ENCODE measurements at regions not wholly inside any gene's neighbourhood (a gene's known extent, or its start where the extent isn't known, plus 50 kb on each side); places are given as distances from the start of the nearest gene placed in this dataset.

DNA sequence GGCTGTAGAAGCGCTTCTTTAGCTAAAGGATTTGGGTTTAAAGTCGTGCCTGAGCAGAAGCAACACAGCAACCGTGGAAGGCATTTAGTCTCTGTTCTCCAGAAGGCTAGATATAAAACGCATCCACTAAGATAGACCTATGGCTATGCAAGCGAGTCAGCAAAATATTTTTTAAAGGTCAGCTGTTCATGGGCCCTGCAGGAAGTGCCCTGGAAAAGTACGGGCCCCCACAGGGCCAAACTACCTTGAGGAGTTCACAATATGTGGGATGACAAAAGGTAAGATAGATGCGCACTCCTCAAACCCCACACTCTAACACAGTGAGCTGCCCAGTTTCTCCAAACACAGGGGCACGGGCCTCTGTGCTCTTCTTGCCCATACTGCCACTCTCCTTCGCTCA, 261.6 kb downstream of the VPS13C start:
- in situ Hi-C loops (cut with MboI): no loop called here
- DNase-seq: no peak
- Histone ChIP-seq H3K4me2 (ENCODE audit: unreplicated experiment) (no peak overlapping the region), H3K9me2 (ENCODE audit: insufficient read depth) (no peaks in the 10 kb centered on the region), H3K9ac (no peak overlapping the region), H3K79me2 (ENCODE audit: insufficient read depth) (no peaks in the 10 kb centered on the region), H3K36me3 (ENCODE audit: low read depth) (no peaks in the 10 kb centered on the region), H3K4me1 (ENCODE audit: insufficient read depth) (no peaks in the 10 kb centered on the region), H3K9me3 (ENCODE audit: low read depth) (no peaks in the 10 kb centered on the region), H3K4me3 (no peak overlapping the region), H3K27ac (no peak overlapping the region), H4K20me1 (ENCODE audit: insufficient read depth) (no peaks in the 10 kb centered on the region), H3F3A (ENCODE audit: insufficient read depth) (no peaks in the 10 kb centered on the region), H3K27me3 (replicated peaks; ENCODE audit: insufficient read depth) (peaks cover 10% of the 10 kb centered on the region), H2AFZ (no peak overlapping the region)
- WGBS, 2 experiments (ENCODE audit: low coverage in 1 of 2, low lambda C conversion rate in 2 of 2, missing lambda C conversion rate in 2 of 2): 48 to 55% methylated on average over 9 of the region's 9 CpGs
- TF ChIP-seq EZH2 (IDR thresholded peaks at IDR 0.05; ENCODE audit: insufficient read depth, poor library complexity, severe bottlenecking): no peak
- TF ChIP-seq EZH2phosphoT487 (IDR thresholded peaks at IDR 0.05; ENCODE audit: insufficient read depth, low read depth): no peak

DNA sequence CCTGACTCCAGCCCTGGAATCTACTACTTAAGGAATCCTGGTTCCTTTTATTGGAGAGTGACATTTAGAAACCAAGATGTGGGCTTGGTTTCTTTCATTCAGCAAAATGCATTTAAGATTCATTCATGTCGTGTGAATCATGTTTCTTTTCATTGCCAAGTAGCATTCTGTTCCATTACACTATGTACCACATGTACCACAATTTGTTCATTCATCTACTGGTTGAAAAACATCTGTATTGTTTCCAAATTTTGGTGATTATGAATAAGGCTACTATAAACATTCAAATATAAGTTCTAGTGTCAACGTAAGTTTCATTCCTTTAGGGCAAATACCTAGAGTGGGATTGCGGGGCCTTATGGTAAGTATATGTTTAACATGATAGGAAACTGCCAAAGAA, 264.2 kb downstream of the VPS13C start:
- Histone ChIP-seq H3K4me1 (ENCODE audit: insufficient read depth) (no peaks in the 10 kb centered on the region), H3K27ac (no peak overlapping the region), H3K27me3 (replicated peaks; ENCODE audit: insufficient read depth) (peaks cover 10% of the 10 kb centered on the region), H3K9ac (no peak overlapping the region), H3K36me3 (ENCODE audit: low read depth) (no peaks in the 10 kb centered on the region), H3K9me3 (ENCODE audit: low read depth) (no peaks in the 10 kb centered on the region), H2AFZ (no peak overlapping the region), H3K9me2 (ENCODE audit: insufficient read depth) (no peaks in the 10 kb centered on the region), H3F3A (ENCODE audit: insufficient read depth) (no peaks in the 10 kb centered on the region), H4K20me1 (ENCODE audit: insufficient read depth) (no peaks in the 10 kb centered on the region), H3K4me2 (ENCODE audit: unreplicated experiment) (no peak overlapping the region), H3K79me2 (ENCODE audit: insufficient read depth) (no peaks in the 10 kb centered on the region), H3K4me3 (no peak overlapping the region)
- 29 to 33% methylated on average over 3 of the region's 3 CpGs for WGBS, 2 experiments (ENCODE audit: low coverage in 1 of 2, low lambda C conversion rate in 2 of 2, missing lambda C conversion rate in 2 of 2)
- peak; percentile 44 for DNase-seq
- in situ Hi-C loops (cut with MboI): no loop called here
- TF ChIP-seq EZH2 (IDR thresholded peaks at IDR 0.05; ENCODE audit: insufficient read depth, poor library complexity, severe bottlenecking): no peak
- no peak for TF ChIP-seq EZH2phosphoT487 (IDR thresholded peaks at IDR 0.05; ENCODE audit: insufficient read depth, low read depth)

DNA sequence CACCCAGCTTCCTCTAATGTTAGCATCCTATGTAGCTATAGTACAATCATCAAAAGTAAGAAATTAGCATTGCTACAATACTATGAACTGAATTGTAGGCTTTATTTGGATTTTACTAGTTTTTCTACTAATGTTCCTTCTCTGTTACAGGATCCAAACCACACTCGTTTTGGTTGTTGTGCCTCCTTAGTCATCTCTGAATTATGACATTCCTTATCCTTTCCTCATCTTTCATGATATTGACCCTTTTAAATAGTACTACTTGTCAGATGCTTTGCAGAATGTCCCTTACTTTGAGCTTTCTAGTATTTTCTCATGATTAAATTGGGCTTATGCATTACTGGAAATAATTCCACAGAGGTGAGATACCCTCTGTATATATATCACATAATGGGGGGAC, 265.4 kb downstream of the VPS13C start:
- TF ChIP-seq EZH2phosphoT487 (IDR thresholded peaks at IDR 0.05; ENCODE audit: insufficient read depth, low read depth) (no peak), EZH2 (IDR thresholded peaks at IDR 0.05; ENCODE audit: insufficient read depth, poor library complexity, severe bottlenecking) (no peak)
- no peaks in the 10 kb centered on the region for H3F3A ChIP-seq (ENCODE audit: insufficient read depth)
- H2AFZ ChIP-seq: no peak overlapping the region
- H3K79me2 ChIP-seq (ENCODE audit: insufficient read depth): no peaks in the 10 kb centered on the region
- no peaks in the 10 kb centered on the region for H3K36me3 ChIP-seq (ENCODE audit: low read depth)
- H3K27ac ChIP-seq: no peak overlapping the region
- no peak overlapping the region for H3K4me2 ChIP-seq (ENCODE audit: unreplicated experiment)
- in situ Hi-C loops (cut with MboI): no loop called here
- peaks cover 9% of the 10 kb centered on the region for H3K27me3 ChIP-seq (replicated peaks; ENCODE audit: insufficient read depth)
- no peaks in the 10 kb centered on the region for H4K20me1 ChIP-seq (ENCODE audit: insufficient read depth)
- no peaks in the 10 kb centered on the region for H3K4me1 ChIP-seq (ENCODE audit: insufficient read depth)
- H3K9me2 ChIP-seq (ENCODE audit: insufficient read depth): no peaks in the 10 kb centered on the region
- WGBS, 2 experiments (ENCODE audit: low coverage in 1 of 2, low lambda C conversion rate in 2 of 2, missing lambda C conversion rate in 2 of 2): 0% methylated on average over 1 of the region's 1 CpG
- H3K4me3 ChIP-seq: no peak overlapping the region
- H3K9me3 ChIP-seq (ENCODE audit: low read depth): no peaks in the 10 kb centered on the region
- peak; percentile 32 for DNase-seq
- H3K9ac ChIP-seq: no peak overlapping the region

DNA sequence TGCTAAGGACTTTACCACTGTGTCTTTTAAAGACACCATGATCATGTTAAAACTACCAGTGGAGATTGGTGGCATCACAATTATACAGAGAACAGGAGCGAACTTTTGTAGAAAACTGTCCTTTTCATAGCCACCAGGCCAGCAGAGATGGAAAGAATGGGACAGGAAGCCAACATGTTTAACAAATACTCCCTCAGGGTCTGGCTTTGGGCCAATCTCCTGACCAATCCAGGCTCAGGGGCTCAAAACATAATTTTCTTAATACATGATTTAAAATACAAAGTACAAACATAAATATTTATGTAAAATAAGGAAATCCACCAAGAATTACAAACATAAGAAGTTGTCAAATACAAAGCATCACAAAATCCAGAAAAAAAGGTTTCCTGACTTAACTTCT, 266.0 kb downstream of the VPS13C start:
- Histone ChIP-seq H3K79me2 (ENCODE audit: insufficient read depth) (no peaks in the 10 kb centered on the region), H3K27me3 (replicated peaks; ENCODE audit: insufficient read depth) (peaks cover 3% of the 10 kb centered on the region), H3F3A (ENCODE audit: insufficient read depth) (no peaks in the 10 kb centered on the region), H3K9me3 (ENCODE audit: low read depth) (no peaks in the 10 kb centered on the region), H3K4me3 (no peak overlapping the region), H3K4me1 (ENCODE audit: insufficient read depth) (no peaks in the 10 kb centered on the region), H3K9me2 (ENCODE audit: insufficient read depth) (no peaks in the 10 kb centered on the region), H3K27ac (no peak overlapping the region), H2AFZ (no peak overlapping the region), H3K36me3 (ENCODE audit: low read depth) (no peaks in the 10 kb centered on the region), H3K4me2 (ENCODE audit: unreplicated experiment) (no peak overlapping the region), H3K9ac (no peak overlapping the region), H4K20me1 (ENCODE audit: insufficient read depth) (no peaks in the 10 kb centered on the region)
- no peak for TF ChIP-seq EZH2phosphoT487 (IDR thresholded peaks at IDR 0.05; ENCODE audit: insufficient read depth, low read depth)
- TF ChIP-seq EZH2 (IDR thresholded peaks at IDR 0.05; ENCODE audit: insufficient read depth, poor library complexity, severe bottlenecking): no peak
- DNase-seq: peak; percentile 5
- in situ Hi-C loops (cut with MboI): no loop called here
- WGBS, 2 experiments (ENCODE audit: low coverage in 1 of 2, low lambda C conversion rate in 2 of 2, missing lambda C conversion rate in 2 of 2): 47 to 55% methylated on average over 1 of the region's 1 CpG

DNA sequence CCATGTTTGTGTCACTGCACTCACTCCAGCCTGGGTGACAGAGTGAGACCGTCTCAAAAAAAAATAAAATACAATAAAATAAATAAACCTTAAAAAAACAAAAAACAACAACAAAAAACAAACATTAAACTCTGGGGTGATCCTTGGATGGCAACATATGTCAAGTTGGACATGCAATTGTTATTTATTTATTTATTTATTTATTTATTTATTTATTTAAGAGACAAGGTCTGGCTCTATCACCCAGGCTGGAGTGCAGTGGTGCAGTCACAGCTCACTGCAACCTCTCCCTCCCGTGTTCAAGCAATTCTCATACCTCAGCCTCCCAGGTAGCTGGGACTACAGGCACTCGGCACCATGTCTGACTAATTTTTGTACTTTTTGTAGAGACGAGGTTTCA, 275.5 kb downstream of the VPS13C start:
- Histone ChIP-seq H3K79me2 (ENCODE audit: insufficient read depth) (no peaks in the 10 kb centered on the region), H3K9me2 (ENCODE audit: insufficient read depth) (no peaks in the 10 kb centered on the region), H3K9ac (no peak overlapping the region), H3K27me3 (replicated peaks; ENCODE audit: insufficient read depth) (no peaks in the 10 kb centered on the region), H3K4me3 (no peak overlapping the region), H4K20me1 (ENCODE audit: insufficient read depth) (no peaks in the 10 kb centered on the region), H3F3A (ENCODE audit: insufficient read depth) (no peaks in the 10 kb centered on the region), H3K4me1 (ENCODE audit: insufficient read depth) (no peaks in the 10 kb centered on the region), H3K36me3 (ENCODE audit: low read depth) (no peaks in the 10 kb centered on the region), H3K27ac (no peak overlapping the region), H3K4me2 (ENCODE audit: unreplicated experiment) (no peak overlapping the region), H3K9me3 (ENCODE audit: low read depth) (no peaks in the 10 kb centered on the region), H2AFZ (no peak overlapping the region)
- TF ChIP-seq EZH2phosphoT487 (IDR thresholded peaks at IDR 0.05; ENCODE audit: insufficient read depth, low read depth): no peak
- no peak for TF ChIP-seq EZH2 (IDR thresholded peaks at IDR 0.05; ENCODE audit: insufficient read depth, poor library complexity, severe bottlenecking)
- no peak for DNase-seq
- 47 to 49% methylated on average over 4 of the region's 4 CpGs for WGBS, 2 experiments (ENCODE audit: low coverage in 1 of 2, low lambda C conversion rate in 2 of 2, missing lambda C conversion rate in 2 of 2)
- in situ Hi-C loops (cut with MboI): no loop called here
